Stimulated activated naive CD8-positive, alpha-beta T cell treated with anti-CD3 and anti-CD28 coated beads, Interleukin-15, Interleukin-2, amounts not matched to agents 100 U/mL and 50 U/mL, for 24 hours (primary cell): ENCODE measurements at regions not wholly inside any gene's neighbourhood (a gene's known extent, or its start where the extent isn't known, plus 50 kb on each side); places are given as distances from the start of the nearest gene placed in this dataset.

Source experiments
- ATAC-seq: fragments of 150-1000 bp; cut with Tn5 transposase; one replicate; pipeline ENCODE4 v1.10.0; 2021
- DNase-seq: peaks from one replicate; pipeline ENCODE4 v3.0.0; 2021

DNA sequence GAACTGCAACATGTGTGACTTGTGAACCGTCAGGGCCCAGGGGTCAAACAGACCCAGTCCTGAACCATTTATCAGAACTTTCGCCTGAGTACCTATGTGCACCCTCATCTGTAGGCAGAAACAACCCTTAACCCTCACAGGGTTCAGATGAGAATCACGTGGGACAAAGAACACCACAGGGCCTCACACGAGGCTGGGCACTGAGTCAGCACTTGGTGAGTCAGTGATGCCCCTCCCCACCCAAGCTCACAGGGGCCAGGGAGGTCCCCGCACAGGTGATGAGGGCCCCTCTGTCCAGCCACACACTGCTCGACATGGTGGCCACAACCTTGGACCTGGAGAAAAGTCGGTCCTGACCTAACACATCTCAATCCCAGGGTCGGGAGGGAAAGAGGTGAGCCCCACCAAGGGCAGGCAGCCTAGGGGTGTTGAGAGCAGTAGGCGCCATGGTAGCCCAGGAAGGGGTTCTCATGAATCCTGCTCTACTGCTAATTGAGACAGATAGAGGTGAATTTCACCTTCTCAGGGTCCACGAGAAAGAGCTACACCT lies 176.4 kb downstream of the SHANK2 start:
- DNase-seq (no peak), ATAC-seq (no peak)

DNA sequence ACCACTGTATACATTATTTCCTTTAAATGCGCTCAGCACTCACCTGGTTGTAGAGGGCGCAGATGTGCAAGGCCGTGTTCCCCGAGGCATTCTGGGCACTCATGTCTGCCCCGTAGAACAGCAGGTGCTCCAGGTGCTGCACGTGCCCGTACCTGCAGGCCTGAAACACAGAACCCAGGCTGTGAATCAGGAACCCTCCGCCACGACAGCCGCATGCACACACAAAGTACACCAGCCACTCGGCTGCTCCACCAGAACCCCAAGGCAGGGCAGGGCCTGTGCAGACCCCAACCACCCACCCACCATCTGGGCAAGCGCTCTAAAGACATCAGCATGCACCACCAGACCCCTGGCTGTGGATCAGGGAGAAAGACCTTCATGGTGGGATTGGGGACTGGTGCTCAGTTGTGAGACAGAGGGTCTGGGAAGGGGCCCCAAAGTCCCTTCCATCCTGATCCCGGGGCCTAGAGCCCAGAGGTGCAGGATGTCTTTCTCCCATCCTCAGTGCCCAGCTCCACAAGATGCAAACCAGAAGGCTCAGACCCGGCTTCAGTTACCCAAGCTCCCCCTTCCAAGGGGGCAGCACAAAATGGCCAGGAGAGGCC lies 177.2 kb downstream of the SHANK2 start:
- DNase-seq (no peak), ATAC-seq (no peak)

DNA sequence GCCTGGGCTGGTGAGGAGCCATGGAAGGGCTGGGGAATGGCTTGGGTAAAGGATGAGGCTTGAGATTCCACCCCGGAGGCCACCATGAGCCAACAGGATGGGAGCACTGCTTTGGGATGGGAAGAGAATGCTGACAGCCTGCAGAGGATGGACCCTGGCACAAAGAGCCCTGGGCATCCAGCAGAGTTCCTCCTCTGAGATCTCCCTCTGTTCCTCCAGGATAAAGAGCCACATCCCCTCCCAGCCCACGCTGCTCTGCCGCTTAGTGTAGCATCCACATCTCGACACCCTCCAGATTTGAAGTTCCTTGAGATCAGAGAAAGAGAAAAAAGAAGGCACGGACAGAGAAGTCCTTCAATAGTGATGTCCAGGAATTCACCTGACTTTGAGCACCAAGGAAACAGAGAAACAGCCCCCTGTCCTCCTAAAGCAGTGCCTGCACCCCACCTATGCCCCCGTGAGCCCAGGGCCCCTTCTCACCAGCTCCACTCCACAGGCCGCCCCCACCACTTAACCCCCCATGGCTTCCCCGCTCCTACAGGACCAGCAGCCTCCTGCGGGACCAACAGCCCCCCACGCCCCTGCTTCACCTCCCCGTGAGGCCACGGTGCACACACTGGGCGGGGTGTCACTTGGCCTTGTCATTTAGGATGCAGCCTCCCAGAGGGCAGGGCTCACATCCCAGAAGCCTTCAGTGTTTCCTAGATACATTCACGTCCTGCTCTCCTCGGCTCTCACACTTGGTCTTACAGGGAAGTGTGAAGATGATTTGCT lies 180.5 kb downstream of the SHANK2 start:
- DNase-seq (no peak), ATAC-seq (no peak)

DNA sequence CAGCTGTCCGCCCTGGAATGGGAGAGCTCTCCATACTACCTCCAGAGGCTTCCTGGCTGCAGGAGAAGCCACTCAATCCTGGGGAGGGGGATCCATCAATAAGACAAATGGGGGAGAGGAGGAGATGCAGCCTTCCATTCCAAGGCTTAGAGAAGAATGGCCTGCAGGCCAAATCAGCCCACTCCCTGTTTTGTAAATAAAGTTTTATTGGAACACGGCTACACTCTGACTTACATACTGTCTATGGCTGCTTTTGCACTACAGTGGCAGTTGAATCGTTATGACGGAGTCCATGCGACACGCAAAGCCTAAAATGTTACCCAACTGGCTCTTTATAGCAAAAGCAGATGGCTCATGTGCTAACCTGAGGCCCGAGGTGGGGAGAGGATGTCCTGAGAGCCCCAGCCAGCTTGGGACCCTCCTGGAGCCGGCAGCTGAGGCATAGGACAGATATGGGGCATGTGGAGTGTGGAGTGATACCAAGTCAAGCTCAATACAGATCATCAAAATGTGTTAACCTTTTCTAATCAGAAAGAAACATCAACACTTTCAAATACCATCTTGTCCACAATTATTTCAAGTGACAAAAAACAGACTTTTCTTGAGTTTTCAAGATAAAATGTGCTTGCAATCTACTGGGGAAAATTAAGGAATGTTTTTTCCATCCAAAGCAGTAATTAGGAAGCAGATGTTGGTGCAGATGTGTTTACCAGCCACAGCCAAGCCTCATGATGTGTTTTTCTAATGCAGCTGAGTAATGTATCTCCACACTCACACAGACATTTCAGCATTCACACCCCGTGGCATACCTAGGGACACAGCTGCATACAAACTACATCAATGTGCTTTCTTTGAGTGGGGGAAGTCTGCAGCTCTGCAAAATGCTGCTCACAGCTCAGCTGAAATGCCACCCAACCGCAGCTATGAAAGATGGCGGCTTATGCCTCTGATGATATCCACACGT lies 181.6 kb downstream of the SHANK2 start:
- ATAC-seq, result no peak
- no peak for DNase-seq

DNA sequence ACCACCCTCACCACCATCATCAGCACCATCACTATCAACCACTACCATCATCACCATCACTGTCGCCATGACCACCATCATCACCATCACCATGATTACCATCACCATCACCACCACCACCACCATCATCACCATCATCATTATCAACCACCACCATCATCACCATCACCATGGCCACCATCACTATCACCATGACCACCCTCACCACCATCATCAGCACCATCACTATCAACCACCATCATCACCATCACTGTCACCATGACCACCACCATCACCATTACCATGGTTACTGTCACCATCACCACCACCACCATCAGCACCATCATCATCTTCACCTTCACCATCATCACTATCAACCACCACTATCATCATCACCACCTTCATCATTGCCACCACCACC lies 183.4 kb downstream of the SHANK2 start:
- DNase-seq (no peak), ATAC-seq (no peak)

DNA sequence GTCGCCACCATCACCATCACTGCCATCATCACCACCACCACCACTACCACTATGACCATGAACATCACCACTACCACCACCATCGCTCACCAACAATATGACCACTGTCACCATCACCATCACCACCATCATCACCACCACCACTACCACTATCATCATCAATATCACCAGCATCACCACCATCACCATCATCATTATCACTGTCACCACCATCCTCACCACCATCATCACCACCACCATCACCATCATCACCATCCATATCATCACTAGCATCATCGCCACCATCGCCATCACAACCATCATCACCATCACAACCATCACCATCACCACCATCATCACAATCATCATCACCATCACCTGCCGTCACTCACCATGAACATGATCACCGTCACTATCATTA lies 184.6 kb downstream of the SHANK2 start:
- no peak for DNase-seq
- ATAC-seq, result no peak

DNA sequence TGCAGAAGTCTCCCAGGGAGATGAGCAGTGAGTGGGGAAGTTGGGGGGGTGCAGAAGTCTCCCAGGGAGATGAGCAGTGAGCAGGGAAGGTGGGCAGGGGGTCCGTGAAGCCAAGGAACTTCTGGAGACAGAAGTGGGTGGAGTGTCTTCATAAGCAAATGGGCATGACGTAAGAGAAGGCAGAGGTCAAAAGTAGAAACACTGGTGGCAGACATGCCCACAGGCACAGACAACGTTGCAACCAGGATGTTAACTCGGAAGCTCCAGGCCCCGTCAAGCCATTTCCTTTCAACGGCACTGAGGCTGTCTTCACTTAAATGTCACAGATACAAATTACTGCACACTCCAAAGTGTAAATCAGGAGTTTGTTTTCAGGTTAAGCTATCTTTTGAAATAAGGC lies 186.1 kb downstream of the SHANK2 start:
- ATAC-seq (no peak), DNase-seq (no peak)

DNA sequence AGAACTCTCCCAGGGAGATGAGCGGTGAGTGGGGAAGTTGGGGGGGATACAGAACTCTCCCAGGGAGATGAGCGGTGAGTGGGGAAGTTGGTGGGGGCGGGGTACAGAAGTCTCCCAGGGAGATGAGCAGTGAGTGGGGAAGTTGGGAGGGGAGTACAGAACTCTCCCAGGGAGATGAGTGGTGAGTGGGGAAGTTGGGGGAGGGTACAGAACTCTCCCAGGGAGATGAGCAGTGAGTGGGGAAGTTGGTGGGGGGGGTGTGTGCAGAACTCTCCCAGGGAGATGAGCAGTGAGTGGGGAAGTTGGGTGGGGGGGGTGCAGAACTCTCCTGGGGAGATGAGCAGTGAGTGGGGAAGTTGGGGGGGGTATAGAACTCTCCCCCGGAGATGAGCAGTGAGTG lies 186.5 kb downstream of the SHANK2 start:
- no peak for ATAC-seq
- no peak for DNase-seq

DNA sequence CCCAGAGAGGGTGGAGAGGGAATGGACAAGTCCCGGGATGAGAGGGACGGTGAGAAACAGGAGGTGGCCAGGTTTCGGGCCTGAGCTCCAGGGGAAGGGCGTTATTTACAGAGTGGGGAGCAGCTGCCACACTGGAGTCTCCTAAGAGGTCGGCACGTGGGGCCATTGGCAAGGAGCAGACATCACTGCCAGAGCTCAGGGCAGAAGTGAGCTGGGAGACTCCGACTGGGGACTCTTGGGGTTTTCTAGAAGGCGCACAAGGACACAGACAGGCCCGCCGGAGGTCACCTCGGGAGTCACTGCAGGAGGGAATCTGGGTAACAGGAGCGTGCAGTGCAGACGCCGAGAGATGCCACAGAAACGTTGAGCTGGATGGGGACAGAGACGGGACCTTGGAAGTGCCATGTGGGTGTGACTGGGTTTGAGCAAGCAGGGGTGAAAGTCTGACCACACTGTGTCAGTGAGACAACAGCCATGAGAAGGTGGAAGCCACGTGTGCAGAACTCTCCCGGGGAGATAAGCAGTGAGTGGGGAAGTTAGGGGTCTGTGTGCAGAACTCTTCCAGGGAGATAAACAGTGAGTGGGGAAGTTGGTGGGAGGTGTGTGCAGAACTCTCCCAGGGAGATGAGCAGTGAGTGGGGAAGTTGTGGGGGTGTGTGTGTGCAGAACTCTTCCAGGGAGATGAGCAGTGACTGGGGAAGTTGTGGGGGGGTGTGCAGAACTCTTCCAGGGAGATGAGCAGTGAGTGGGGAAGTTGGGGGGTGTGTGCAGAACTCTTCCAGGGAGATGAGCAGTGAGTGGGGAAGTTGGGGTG lies 187.5 kb downstream of the SHANK2 start:
- DNase-seq (no peak), ATAC-seq (no peak)

DNA sequence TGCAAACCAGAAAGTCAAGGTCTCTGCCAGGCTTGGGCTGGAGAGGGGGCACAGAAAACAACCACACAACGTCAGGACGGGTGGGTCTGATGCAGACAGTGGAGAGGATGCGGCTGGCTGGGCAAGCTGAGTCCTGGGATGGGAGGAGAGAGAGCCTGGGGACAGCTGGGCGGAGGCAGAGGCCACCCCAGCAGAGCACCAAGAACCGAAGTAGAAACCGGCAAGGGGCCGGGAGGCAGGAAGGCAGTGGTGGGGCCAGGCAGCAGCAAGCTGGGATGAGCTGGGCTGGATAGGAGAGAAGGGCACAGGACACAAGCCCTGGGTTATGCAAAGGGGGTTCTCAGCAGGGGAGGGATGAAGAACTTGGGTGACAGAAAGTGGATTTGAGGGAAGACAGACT lies 188.2 kb downstream of the SHANK2 start:
- no peak for ATAC-seq
- no peak for DNase-seq

DNA sequence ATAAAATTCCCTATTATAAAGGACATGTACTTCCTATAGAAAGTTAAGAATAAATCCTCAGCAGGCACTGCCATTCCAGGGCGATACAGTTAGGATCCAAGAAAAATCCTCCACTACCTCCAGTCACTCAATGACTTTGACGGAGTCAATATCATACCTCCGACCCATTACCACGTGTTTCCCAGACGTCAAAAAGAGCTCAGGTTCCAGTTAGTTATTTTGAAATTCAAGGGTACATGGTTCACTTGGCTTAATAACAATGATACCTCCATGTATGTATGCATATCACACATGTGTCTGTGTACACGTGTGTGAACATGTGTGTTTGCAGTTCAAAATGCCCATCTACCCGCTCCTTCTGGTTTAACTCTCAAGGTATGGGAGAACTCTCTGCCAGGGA lies 189.2 kb downstream of the SHANK2 start:
- no peak for DNase-seq
- no peak for ATAC-seq

DNA sequence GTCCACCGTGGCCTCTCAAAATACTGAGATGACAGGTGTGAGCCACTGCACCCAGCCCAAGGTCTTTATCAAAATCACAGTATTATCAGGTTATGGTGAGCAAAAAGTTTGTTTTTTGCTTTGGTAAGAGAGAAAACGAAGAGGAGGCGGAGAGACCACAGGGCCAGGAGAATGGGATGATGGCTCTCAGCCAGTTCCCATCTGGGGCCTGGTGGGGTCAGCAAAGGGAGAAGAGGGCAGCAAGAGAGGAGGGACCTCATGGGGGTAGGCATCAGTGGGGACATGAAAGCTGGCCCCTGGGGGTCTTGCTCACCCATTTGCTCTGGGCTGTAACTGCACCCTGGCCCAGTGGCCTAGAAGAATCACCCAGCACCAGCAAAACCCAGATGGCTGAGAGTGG lies 190.2 kb downstream of the SHANK2 start:
- ATAC-seq, result no peak
- no peak for DNase-seq

DNA sequence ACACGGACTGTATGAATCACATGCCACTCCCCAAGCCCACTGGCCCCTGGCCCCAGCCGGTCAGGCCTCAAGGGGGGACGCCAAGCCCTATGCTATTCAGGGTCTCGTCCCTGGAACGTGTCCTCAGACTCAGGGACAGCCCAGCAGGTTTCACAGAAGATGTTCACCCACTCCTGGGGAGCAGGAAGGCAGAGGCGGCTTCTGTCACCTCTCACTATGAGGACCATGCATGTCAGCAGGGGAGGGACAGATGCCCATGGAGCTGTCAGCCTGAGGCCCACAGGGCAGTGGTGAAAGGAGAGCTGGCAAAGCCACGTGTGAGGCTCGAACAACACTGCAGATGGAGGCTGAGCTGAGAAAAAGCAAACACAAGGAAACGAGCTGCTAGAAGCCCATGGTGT lies 192.0 kb downstream of the SHANK2 start:
- ATAC-seq (no peak), DNase-seq (no peak)

DNA sequence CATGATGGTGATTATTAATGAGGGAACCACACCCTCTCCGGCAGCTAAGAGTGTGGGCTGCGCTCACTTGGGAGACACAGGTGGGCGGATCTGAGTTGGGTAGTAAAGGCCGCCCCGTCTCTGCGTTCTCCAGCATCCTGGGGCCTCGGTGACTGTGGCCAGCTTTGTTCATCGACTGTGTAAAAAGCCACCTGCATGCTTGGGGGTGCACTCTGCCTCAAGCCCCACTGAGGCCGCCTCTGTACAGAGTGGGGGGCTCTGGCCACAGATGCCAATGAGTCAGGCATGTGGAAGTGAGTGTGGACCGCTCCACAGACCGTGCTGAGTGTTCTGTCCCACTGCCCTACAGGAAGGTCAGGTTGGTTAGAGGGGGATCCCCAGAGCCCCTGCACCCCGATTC lies 192.7 kb downstream of the SHANK2 start:
- DNase-seq, result no peak
- ATAC-seq, result no peak

DNA sequence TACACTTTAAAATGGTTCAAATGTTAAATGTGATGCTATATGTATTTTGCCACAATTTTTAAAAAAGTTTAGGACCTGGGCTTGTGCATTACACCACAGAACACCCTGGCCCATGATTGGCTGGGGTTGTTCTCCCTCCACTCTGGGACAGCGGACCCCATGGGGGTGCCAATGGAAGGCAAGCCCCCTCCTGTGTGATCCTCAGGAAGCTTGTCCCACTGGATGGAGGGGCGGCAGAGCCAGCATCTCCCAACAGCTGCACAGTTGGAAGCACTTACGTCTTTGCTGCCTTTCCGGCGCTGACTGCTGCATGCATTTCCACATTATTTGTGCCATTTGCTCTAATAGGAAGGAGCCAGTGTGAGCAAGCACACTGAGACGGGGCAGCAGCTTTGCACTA lies 196.5 kb downstream of the SHANK2 start:
- ATAC-seq (no peak), DNase-seq (no peak)
